HG03175 (cell line): ENCODE measurements at regions not wholly inside any gene's neighbourhood (a gene's known extent, or its start where the extent isn't known, plus 50 kb on each side); places are given as distances from the start of the nearest gene placed in this dataset.
"Not testable (repeated sequence)": the region's sequence is repeated elsewhere in the genome, so short reads cannot be mapped to it uniquely, and the experiment has no call there.

ENCODE experiments used
- ATAC-seq: cut with Tn5 transposase; IDR thresholded peaks from one replicate; pipeline ENCODE4 v1.9.1; 2021; ENCODE audit warnings: mild to moderate bottlenecking, moderate library complexity; ENCODE audit not compliant: unreplicated experiment

GRCh38 chr20:23299673-23300050 is 50.9 kb upstream of the NXT1 start:
- no peak for ATAC-seq

GRCh38 chr20:23298926-23299672 is 51.5 kb upstream of the NXT1 start:
- no peak for ATAC-seq

GRCh38 chr20:23298155-23298554 is 52.4 kb upstream of the NXT1 start:
- ATAC-seq, result no peak

GRCh38 chr20:23296841-23297701 is 53.5 kb upstream of the NXT1 start:
- no peak for ATAC-seq

GRCh38 chr20:23295934-23296333 is 54.7 kb upstream of the NXT1 start:
- ATAC-seq, result no peak

- no peak for ATAC-seq
These were observed 55.9 kb upstream of the NXT1 start for GRCh38 chr20:23294671-23295070.

- no peak for ATAC-seq
These were observed 56.4 kb upstream of the NXT1 start for GRCh38 chr20:23294166-23294565.

- ATAC-seq, result no peak
These were observed 56.9 kb upstream of the NXT1 start for GRCh38 chr20:23293689-23294088.

GRCh38 chr20:23292311-23292710 is 58.3 kb upstream of the NXT1 start:
- not testable (repeated sequence) for ATAC-seq

GRCh38 chr20:23291575-23292240 is 58.9 kb upstream of the NXT1 start:
- no peak for ATAC-seq

- no peak for ATAC-seq
These were observed 59.6 kb upstream of the NXT1 start for GRCh38 chr20:23290761-23291574.

GRCh38 chr20:23289724-23290395 is 60.7 kb upstream of the NXT1 start:
- no peak for ATAC-seq

GRCh38 chr20:23289249-23289648 is 61.3 kb upstream of the NXT1 start:
- ATAC-seq, result no peak

GRCh38 chr20:23287354-23288190 is 63.0 kb upstream of the NXT1 start:
- ATAC-seq, result no peak

- ATAC-seq, result no peak
These were observed 64.2 kb upstream of the NXT1 start for GRCh38 chr20:23286346-23286745.

GRCh38 chr20:23285536-23285935 is 65.1 kb upstream of the NXT1 start:
- no peak for ATAC-seq

GRCh38 chr20:23284009-23284408 is 66.6 kb upstream of the NXT1 start:
- no peak for ATAC-seq

- no peak for ATAC-seq
These were observed 67.3 kb upstream of the NXT1 start for GRCh38 chr20:23283096-23283850.

GRCh38 chr20:23282546-23282945 is 68.0 kb upstream of the NXT1 start:
- ATAC-seq, result no peak
